BE2C (cell line): ENCODE measurements at regions not wholly inside any gene's neighbourhood (a gene's known extent, or its start where the extent isn't known, plus 50 kb on each side); places are given as distances from the start of the nearest gene placed in this dataset.
A peak's percentile ranks its signal among the peaks of the same experiment; 100 is the strongest.

Experiments used
- DNase-seq: peaks from one replicate; pipeline ENCODE4 v3.0.0-alpha.2; 2020
- H3K27me3 ChIP-seq: fragments of 250-450 bp; sonication (Bioruptor Pico); 2 replicates; pipeline ENCODE4 v1.5.1; 2020; ENCODE audit warnings: mild to moderate bottlenecking
- H3K36me3 ChIP-seq: fragments of 250-450 bp; sonication (Bioruptor Pico); 2 replicates; pipeline ENCODE4 v1.5.1; 2020; ENCODE audit warnings: mild to moderate bottlenecking
- H3K4me1 ChIP-seq: fragments of 250-450 bp; sonication (Bioruptor Pico); 2 replicates; pipeline ENCODE4 v1.5.1; 2020
- H3K4me3 ChIP-seq: 2 replicates; pipeline ENCODE4 v1.5.1; 2011; ENCODE audit warnings: low read depth, low read length
- H3K9me3 ChIP-seq: fragments of 250-450 bp; sonication (Bioruptor Pico); 2 replicates; pipeline ENCODE4 v1.5.1; 2020
- TF ChIP-seq, protein P1 (sequence below): IDR thresholded peaks from 2 replicates; pipeline ENCODE4 v1.5.1; 2012; ENCODE audit warnings: mild to moderate bottlenecking, low read depth, low read length

DNA sequence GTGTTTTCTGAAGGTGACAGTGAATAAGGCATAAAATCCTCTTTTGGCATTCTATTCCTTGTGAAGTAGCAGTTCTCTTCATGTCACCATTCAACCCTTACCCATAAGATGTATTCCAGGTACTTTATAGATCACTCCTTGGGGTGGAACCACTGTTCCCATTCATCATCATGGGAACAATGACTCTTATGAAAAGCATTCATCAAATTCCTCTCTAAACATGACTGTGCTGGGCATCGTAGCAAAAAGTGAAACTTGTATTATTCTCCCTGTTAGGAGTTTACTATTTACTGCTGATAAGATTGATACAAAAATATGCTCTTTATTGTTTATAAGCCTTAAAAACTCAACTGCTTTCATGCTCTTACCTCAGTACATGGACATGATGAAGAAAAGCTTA, 793.4 kb downstream of the LIG4 start:
- TF ChIP-seq, protein P1, sequence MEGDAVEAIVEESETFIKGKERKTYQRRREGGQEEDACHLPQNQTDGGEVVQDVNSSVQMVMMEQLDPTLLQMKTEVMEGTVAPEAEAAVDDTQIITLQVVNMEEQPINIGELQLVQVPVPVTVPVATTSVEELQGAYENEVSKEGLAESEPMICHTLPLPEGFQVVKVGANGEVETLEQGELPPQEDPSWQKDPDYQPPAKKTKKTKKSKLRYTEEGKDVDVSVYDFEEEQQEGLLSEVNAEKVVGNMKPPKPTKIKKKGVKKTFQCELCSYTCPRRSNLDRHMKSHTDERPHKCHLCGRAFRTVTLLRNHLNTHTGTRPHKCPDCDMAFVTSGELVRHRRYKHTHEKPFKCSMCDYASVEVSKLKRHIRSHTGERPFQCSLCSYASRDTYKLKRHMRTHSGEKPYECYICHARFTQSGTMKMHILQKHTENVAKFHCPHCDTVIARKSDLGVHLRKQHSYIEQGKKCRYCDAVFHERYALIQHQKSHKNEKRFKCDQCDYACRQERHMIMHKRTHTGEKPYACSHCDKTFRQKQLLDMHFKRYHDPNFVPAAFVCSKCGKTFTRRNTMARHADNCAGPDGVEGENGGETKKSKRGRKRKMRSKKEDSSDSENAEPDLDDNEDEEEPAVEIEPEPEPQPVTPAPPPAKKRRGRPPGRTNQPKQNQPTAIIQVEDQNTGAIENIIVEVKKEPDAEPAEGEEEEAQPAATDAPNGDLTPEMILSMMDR, result no peak
- Histone ChIP-seq H3K4me1 (peaks cover 7% of the 10 kb centered on the region), H3K9me3 (peaks cover 5% of the 10 kb centered on the region; the same call in 1 of the 2 replicates), H3K36me3 (peaks cover 3% of the 10 kb centered on the region; the same call in 1 of the 2 replicates), H3K4me3 (no peak overlapping the region), H3K27me3 (no peaks in the 10 kb centered on the region)
- DNase-seq, result no peak

DNA sequence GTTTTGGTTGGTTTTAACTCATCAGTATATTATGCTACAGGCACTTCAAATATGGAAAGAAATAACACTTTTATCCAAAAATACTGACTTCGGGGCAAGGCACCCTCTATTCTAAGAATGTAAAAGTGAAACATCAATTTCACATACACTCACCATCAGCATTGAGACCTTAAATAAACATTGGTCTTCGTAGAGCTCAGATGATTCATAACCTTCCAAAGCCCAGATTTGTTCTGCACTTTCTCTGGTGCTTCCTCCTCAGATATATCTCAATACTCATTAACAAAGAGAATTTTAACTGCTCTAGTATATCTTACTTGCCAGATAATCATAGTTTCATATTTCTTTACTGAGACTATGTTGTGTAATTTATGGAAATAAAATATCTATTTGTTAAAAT, 794.3 kb downstream of the LIG4 start:
- TF ChIP-seq, protein P1, result no peak
- no peaks in the 10 kb centered on the region for H3K27me3 ChIP-seq
- H3K4me1 ChIP-seq, result peaks cover 7% of the 10 kb centered on the region
- no peak for DNase-seq
- H3K36me3 ChIP-seq, result peaks cover 3% of the 10 kb centered on the region; the same call in 1 of the 2 replicates
- H3K9me3 ChIP-seq, result peaks cover 5% of the 10 kb centered on the region; the same call in 1 of the 2 replicates
- H3K4me3 ChIP-seq, result no peak overlapping the region

DNA sequence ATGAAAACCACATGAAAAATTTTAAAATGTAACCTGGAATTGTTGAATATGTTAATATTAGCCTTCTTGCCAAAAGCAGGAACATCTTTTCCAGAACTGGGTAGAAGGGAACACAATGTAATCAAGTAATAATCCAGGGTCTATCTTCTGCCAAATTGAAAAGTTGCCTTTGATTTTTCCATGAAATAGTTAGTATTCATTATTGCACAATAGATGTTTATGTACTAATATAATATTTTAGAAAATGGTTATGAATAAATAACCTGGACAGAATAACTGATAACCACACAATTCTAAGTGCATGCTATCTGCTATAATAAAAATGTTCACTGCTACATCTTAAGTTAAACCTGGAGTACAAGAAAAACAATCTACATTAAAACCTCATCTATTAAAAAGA, 802.3 kb downstream of the LIG4 start:
- DNase-seq, result no peak
- Histone ChIP-seq H3K27me3 (no peaks in the 10 kb centered on the region), H3K4me1 (no peaks in the 10 kb centered on the region; the same call in 1 of the 2 replicates), H3K36me3 (no peaks in the 10 kb centered on the region; the same call in 1 of the 2 replicates), H3K9me3 (no peaks in the 10 kb centered on the region), H3K4me3 (no peak overlapping the region)
- TF ChIP-seq, protein P1, result no peak

DNA sequence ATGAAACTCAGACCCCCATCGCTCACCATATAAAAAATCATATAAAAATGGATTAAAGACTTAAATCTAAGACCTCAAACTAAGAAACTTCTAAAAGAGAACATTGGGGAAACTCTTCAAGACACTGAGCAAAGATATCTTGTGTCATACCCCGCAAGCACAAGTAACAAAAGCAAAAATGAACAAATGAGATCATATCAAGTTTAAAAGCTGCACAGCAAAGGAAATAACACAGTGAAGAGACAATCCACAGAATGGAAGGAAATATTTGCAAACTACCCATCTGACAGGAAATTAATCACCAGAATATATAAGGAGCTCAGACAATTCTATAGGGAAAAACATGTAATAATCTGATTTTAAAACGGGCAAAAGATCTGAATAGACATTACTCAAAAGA, 808.3 kb downstream of the LIG4 start:
- Histone ChIP-seq H3K27me3 (no peaks in the 10 kb centered on the region), H3K4me1 (no peaks in the 10 kb centered on the region; the same call in 1 of the 2 replicates), H3K9me3 (no peaks in the 10 kb centered on the region; the same call in 1 of the 2 replicates), H3K36me3 (no peaks in the 10 kb centered on the region), H3K4me3 (no peak overlapping the region)
- no peak for DNase-seq
- TF ChIP-seq, protein P1, result no peak

DNA sequence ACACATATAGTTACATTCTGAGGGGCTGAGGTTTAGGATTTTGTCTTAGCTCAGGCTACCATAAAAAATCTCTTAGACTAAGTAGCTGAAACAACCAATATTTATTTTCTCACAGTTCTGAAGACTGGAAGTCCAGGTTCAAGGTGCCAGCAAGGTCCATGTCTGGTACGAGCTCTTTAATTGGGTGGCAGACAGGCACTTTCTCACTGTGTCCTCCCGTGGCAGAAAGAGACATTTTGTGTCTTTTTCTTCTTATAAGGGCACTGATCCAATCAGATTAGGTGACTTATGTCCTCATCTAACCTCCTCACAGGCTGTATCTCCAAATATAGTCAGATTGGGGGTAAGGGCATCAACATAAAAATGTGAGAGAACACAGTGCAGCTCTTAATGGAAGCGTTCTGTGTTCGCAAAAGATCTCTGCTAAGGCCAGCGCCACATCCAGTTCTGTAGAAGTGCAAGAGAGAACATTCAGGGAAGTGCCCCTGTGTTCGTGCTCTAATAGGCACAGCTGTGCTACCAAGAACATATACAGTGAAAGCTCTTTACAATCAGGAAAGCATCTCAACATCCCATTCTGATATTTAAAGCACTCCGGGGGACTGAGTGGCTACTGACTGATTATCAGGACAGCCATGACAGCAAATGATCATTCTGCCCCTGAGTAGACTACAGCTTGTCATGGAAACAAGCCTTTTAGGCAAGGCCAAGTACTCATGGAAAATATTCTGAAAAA, 819.2 kb downstream of the LIG4 start:
- Histone ChIP-seq H3K36me3 (no peaks in the 10 kb centered on the region), H3K4me3 (peak overlapping the region; percentile 20), H3K27me3 (no peaks in the 10 kb centered on the region), H3K9me3 (no peaks in the 10 kb centered on the region; the same call in 1 of the 2 replicates), H3K4me1 (peaks cover 45% of the 10 kb centered on the region)
- peak; percentile 63 for DNase-seq
- TF ChIP-seq, protein P1, result no peak

DNA sequence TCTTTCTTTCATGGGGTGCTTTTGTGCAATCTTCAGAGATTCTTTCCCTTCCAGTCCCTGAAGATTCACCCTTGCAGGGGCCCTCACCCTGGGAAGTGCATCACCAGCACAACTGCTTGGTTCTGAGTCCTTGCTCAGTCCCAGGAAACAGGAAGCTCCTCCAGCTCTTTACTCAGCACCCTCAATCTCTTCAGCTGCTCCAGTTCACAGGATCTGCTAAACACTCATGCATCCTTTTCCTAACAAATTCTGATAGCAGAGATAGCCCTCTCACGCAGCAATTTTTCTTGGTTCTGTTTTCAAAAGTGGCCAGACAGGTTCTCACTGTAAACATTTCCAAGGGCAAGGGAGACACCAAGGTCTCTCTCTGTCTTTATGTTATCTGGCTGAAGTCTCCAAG, 823.1 kb downstream of the LIG4 start:
- H3K9me3 ChIP-seq, result no peaks in the 10 kb centered on the region
- peaks cover 37% of the 10 kb centered on the region for H3K4me1 ChIP-seq
- H3K27me3 ChIP-seq, result no peaks in the 10 kb centered on the region
- H3K4me3 ChIP-seq, result no peak overlapping the region
- H3K36me3 ChIP-seq, result no peaks in the 10 kb centered on the region
- TF ChIP-seq, protein P1, result no peak
- DNase-seq, result no peak
